ENCODE measurements at regions not wholly inside any gene's neighbourhood (a gene's known extent, or its start where the extent isn't known, plus 50 kb on each side); places are given as distances from the start of the nearest gene placed in this dataset.

DNA sequence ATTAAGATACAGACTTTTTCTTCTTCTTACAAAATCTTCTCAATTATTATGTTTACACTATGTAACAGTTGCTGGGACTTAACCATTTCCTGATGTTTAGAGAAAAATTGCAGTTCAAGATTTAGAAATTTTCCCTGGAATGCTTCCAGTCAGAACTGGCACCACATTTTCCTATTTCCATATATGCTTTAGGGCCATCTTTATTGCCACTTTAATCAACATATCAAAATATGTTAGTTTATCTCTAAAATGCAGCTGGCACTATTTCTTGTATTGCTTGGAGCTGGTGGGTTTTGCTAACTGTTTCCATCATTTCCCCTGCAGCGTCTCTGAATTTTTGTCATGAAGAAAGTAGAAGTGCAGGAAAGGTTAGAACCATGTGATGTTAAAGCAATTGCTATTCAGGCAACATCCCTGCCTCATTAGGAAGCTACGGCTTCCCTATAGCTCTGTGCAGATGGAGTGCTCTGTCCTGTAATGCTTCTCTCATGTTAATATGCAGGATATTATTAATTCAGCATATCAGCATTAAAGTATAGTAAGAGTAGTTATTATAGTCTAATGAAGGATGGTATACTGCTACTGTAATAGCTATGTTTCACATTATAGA, 269.1 kb downstream of the MTRR start:
- no peak for DNase-seq (ENCODE audit: low spot score)

DNA sequence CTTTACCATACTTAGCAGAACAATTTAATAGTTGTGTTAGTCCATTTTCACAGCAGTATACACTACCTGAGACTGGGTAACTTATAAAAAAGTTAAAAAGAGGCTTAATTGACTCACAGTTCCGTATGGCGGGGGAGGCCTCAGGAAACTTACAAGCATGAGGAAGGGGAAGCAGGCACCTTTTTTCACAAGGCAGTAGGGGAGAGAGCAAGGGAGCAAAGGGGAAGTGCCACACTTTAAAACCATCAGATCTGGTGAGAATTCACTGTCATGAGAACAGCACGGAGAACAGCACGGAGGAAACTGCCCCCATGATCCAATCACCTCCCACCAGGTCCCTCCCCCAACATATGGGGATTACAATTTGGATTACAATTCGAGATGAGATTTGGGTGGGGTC, 269.9 kb downstream of the MTRR start:
- DNase-seq (ENCODE audit: low spot score) = no peak

DNA sequence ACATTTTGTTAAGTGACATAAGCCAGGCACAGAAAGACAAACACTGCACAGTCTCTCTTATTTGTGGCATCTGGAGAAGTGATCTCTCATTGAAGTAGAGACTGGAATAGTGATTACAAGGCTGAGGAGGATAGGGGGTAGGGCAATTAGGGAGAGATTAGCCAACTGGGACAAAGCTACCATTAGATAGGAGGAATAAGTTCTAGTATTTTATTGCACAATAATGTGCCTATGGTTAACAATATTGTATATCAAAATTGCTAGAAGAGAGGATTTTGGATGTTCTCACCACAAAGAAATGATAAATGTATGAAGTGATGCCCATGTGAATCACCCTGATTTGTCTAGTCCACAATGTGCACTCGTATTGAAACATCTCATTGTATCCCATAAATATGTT, 281.8 kb downstream of the MTRR start:
- no peak for DNase-seq (ENCODE audit: low spot score)

DNA sequence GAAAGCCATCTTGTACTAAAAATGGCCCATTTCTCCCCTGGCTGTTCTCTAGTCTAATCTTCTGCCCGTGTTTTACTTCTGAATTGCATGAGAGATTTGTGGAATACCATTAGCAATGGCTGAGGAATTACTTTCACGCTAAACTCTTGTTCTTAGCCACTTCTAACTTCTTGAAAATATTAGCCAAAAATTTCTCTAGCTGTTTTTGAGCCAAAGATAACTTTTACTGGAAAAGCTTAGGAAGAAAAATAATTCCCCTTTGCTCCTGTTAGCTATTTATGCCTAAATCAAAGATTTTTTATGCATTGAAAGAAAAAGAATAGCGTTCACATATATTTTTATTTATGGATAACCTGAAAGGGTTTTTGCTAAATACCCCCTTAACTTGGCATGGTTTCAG, 287.8 kb downstream of the MTRR start:
- DNase-seq (ENCODE audit: low spot score) = no peak

- DNase-seq (ENCODE audit: low spot score) = no peak
Measured at GRCh38 chr5:8157320-8157822, 288.4 kb downstream of the MTRR start.

GRCh38 chr5:8176101-8176693, 307.2 kb downstream of the MTRR start:
- peak; percentile 18 for DNase-seq (ENCODE audit: low spot score)

- DNase-seq (ENCODE audit: low spot score) = no peak
Measured at GRCh38 chr5:8184455-8185063, 315.6 kb downstream of the MTRR start.

GRCh38 chr5:8185852-8186251, 316.9 kb downstream of the MTRR start:
- no peak for DNase-seq (ENCODE audit: low spot score)

DNA sequence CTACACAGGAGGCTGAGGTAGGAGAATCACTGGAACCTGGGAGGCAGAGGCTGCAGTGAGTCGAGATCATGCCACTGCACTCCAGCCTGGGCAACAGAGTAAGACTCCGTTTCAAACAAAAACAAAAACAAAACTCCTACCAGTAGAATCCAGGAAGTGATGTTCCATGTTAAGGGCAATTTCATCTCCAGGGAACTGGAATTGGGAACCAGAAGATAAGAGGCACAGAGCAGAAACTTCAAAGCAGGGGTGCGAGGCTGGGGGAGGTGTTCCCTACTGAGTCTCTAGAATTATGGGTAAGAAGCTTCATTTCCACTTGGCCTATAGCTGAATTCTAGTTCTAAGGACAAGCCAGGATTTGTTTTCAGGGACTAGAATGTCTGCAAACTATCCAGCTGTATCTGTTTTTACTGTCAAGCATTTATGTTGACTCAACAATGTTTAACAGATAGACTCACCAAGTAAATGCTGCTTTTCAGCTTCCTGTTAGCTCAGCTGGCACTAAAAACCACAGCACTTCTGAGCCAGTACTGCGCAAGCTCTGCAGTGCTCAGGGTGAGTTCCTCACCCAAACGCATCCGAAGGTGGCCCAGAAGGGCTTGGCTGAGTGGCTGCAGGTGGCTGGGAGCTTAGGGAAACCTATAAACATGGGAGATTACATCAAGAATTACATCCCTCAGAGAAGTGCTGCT, 320.1 kb downstream of the MTRR start:
- peak; percentile 56 for DNase-seq (ENCODE audit: low spot score)

- no peak for DNase-seq (ENCODE audit: low spot score)
Measured at GRCh38 chr5:8192840-8193239, 323.9 kb downstream of the MTRR start.

DNA sequence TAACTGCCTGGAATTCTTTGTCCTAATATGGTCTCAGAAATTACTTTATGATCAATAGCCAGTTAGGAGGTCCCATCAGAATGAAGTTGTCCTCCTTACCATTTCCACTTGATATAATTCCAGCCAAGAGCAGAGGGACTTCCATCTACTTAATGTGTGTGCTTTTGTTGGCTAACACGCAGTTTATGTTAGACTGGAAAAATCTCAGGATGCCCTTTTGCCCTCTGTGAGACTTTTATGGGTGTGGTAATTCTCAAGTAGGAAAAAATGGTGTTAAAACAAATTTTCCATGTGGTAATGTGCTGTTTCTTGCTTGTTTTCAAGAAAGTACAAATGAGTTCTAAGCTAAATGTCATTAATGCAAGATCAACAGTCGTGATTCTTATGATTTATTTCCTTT, 327.1 kb downstream of the MTRR start:
- peak; percentile 26 for DNase-seq (ENCODE audit: low spot score)

DNA sequence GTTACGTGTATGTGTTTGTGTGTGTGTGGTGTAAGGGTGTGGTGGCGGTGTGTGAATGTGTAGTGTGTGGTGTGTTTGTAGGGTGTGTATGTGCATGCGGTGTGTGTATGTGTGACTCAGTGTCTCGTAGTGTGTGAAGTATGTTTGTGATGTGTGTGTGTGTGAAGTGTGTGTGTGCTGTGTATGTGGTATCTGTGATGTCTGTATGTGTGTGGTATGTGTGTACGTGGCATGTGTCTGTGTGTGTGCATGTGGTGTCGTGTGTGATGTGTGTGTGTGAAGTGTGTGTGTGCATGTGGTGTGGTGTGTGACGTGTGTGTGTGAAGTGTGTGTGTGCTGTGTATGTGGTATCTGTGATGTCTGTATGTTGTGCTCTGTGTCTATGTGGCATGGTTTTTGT, 339.4 kb downstream of the MTRR start:
- DNase-seq (ENCODE audit: low spot score) = no peak

- no peak for DNase-seq (ENCODE audit: low spot score)
Measured at GRCh38 chr5:8209500-8209899, 340.6 kb downstream of the MTRR start.

- no peak for DNase-seq (ENCODE audit: low spot score)
Measured at GRCh38 chr5:8213701-8214240, 344.8 kb downstream of the MTRR start.

GRCh38 chr5:8216921-8217320, 348.0 kb downstream of the MTRR start:
- DNase-seq (ENCODE audit: low spot score) = no peak

DNA sequence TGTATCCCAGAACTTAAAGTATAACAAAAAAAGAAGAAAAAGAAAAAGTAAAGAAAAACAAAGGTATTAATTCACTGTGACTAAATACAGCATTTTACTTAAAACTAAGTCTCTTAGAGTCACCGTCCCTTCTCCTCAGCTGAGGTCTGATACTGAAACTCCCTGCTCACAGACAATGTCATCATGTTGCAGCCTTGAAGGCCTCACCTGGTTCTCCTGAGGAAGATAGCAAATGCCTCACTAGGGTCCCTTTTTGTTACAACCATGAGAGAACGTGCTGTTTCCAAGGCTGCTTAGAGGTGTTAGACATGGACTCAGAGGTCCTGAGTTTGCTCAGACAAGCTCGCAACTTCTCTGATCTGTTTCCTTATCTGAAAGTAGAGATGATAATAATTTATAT, 357.2 kb downstream of the MTRR start:
- DNase-seq (ENCODE audit: low spot score) = no peak

GRCh38 chr5:8227112-8227511, 358.2 kb downstream of the MTRR start:
- DNase-seq (ENCODE audit: low spot score) = no peak

DNA sequence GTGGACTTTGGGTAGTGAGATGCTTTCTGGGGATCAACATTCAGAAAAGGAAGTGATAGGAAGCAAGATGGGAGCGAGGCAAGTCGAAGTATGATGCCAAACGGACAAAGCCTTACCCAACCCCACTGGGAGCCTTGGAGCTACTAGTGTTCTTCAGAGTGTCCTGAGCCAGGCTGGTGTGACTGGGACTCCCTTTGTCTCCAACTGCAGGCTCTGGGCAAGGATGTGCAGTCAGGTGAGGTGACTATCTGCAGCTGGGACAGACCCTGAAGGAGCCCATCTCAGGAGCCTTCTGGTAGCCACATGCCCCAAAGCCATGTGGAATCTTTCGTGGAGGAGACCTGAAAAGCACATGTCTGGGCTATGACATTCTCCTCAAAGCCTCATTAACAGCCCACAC, 360.6 kb downstream of the MTRR start:
- no peak for DNase-seq (ENCODE audit: low spot score)

GRCh38 chr5:8230868-8231267, 361.9 kb downstream of the MTRR start:
- no peak for DNase-seq (ENCODE audit: low spot score)

- no peak for DNase-seq (ENCODE audit: low spot score)
Measured at GRCh38 chr5:8233479-8233878, 364.5 kb downstream of the MTRR start.

DNA sequence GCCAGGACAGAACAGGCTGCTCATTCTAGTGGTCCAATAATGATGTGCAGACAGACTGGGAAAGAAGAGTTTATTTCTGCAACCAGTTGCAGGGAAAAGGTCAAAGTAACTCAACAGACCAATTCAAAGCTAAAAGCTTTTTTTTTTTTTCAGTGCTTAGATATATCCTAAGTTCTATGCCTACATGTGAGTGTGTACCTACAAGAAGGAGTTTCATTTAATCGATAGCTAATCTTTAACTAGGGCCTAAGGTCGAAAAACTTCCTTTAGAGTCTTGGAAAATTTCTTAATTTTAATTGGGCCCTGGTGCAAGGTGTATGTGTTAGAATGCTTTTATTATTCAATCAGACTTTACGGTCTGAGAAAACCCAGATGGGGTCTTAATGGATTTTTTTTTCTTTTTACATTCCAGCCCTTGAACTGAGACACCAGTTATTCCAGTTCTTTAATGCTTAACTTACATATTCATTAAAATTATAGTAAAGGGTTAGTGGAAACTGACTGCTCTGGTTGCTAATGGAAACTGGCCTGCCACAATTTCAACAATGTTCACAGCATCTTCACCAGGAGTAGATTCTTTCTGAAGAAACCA, 365.3 kb downstream of the MTRR start:
- no peak for DNase-seq (ENCODE audit: low spot score)

DNA sequence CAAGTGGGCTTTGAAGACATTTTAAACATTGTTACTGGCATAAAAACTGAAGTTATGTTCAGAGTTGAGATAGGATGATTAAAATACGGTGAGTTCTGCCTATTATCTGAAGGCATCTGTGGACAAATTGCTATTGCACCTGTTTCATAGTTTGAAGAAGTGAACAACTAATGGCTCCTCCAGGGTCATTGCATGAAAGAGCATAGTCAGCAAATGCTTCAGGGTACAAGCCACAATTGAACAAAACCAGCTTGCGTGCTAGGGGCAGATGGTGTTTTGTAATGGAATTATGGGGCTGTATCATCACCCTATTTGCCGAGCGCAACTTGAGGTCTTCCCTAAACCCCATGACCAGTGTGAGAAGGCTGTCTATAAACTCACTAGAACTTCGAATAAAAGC, 369.1 kb downstream of the MTRR start:
- no peak for DNase-seq (ENCODE audit: low spot score)
